Islet precursor cell (in vitro differentiated cells): ENCODE measurements at regions not wholly inside any gene's neighbourhood (a gene's known extent, or its start where the extent isn't known, plus 50 kb on each side); places are given as distances from the start of the nearest gene placed in this dataset.

ENCODE experiments used
- DNase-seq: peaks from one replicate; pipeline ENCODE4 v3.0.0-alpha.2; 2018

- no peak for DNase-seq
Measured at GRCh38 chr18:78087338-78087737, 837.7 kb downstream of the GALR1 start.

DNA sequence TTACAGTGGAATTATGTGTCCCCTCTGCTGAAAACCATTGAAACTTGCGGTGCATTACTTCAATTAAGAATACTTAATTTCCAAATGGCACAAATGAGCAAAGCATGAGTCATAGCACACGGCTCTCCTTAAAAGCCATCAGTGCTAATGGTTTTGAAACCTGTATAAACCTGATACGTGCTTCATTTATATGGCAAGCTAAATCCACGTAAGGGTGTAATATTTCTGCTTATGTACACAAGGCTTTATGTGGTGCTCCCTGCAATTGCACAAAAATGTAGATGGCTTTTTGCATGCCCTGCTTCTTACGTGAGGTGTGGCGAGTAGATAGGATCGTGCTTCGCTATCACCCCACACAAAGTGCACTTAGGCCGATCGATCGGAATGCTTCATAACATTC, 840.9 kb downstream of the GALR1 start:
- DNase-seq = no peak

GRCh38 chr18:78092901-78093300, 843.3 kb downstream of the GALR1 start:
- no peak for DNase-seq

DNA sequence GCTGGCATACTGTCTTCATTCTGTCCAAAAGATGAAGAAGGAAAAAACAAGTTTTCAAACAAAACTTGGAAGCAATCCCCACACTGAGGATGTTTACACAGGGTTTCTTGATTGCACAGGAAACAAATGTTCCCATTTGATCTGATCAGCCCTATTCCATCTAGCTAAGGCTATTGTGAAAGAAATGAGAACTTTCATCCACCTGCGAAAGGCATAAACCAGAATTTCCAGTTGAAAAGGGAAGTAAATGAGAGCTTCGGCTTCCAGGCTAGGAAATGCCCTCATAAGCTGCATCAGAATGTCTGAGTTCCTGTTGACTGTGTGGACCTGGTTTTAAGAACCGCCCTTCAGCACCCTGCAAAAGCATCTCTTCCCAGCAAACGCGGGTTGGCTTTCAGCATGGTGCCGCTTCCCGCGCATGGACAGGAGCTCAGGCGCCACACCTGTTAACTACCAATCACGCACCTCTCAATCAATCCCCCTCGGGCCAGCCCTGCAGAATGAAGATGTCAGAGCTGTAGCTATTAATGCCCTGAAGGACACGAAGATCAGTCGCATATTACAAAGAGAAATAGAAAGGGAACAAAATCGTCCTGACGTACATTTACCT, 850.4 kb downstream of the GALR1 start:
- DNase-seq = no peak

- DNase-seq = no peak
Measured at GRCh38 chr18:78101091-78101490, 851.4 kb downstream of the GALR1 start.

GRCh38 chr18:78102135-78102534, 852.5 kb downstream of the GALR1 start:
- DNase-seq = no peak

DNA sequence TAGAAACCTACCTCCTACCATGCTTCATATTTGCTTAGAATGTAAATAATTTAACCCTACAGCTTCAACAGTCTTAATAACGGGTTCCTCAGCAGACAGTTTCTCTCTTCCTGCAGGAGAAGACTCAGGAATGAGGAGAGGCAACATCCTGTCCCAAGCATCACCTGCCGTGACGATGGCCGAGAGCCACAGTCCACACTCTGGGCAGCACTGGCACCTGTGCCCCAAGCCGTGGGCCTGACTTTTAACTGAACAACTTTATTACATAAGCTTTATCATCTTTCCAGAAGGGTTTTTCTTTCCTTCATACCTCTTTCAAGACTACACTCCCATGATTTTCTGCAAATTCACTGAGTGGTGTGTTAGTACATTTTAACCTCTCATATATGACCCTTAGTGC, 856.0 kb downstream of the GALR1 start:
- DNase-seq = peak; percentile 7

GRCh38 chr18:78106946-78107345, 857.3 kb downstream of the GALR1 start:
- peak; percentile 31 for DNase-seq

DNA sequence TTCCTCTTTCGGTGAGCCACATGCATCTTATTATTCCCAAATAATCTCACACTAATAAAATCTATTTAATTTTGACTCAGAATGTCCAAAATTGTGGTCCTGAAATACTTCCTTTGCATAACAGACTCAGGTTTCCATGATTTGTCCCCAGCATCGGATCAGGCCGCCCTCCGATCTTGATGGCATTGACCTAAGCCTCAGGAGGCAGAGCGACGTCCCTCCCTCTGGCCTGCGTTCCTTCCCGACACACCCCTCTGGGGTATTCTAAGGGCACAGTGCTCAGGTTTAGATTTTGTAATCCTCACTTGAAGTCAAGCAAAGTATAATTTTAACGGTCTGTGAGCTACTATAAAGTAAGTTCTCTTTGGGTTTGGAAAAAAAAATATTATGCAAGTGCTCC, 857.7 kb downstream of the GALR1 start:
- DNase-seq = peak; percentile 14

DNA sequence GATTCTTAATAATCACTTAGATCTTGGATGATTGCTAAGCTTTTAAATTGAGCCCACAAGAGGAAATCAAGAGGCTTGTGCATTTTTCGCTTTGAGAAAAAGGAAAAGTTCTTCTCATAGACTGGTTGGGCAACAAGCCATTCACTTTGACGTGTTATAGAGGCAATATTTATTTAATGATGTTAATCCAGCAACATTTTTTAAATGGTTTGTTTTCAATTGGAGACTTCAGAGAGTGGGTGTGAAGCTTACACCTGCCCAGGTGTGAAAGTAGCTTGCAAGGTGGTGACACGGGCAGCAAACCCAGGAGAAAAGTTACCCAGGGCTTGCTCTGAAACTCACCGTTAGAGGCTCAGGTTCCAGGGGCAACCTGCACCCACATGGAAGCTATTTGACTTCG, 858.9 kb downstream of the GALR1 start:
- DNase-seq = no peak

DNA sequence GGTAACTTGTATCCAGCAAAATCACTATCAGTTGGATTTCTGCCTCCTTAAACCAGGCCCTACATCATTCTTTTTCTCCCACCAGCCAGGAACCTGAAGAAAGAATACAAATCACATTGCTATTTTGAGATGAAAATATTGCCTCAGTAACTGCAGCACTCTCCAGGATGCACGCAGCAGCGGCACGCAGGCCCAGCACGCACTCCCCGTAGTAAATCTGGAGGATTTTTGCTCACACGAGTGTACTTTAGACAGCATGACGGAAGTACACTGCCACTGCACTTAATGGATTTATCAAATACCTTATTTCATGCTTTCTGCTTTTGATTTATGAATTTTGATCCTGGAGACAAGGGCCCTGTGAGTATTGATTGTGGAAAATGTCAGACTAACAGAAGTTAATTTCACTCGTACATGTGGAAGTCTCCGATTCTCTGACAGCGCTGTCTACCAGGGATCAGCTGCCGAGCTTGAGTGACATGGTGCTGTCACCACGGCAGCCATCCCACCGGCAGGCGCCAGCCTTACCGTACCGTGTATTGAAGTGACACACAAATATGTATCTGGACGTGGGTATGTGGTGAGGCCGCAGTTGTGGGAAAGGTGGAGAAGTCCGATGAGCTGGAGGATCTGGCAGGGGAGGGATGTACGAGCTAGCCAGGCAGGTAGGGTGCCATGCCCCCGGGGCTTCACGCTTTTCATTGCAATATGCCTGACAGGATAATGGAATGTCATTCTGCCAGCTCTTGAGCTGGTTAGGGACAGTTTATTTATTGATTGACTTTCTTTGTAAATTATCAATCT, 863.7 kb downstream of the GALR1 start:
- DNase-seq = peak; percentile 38

DNA sequence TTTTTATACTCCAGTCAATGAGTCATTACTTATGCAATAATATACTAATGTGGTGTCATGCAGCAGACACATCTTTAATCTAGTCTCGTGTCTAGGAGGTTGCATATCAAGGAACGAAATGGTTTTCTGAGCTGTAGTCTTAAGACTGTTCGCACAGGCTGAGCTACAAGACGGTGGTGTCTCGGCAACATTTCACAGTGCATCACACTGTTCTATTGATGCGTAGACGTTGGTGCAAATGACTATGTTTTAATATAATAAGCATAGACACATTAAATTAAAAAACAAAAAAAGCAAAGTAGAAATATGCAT, 864.2 kb downstream of the GALR1 start:
- DNase-seq = no peak

- DNase-seq = no peak
Measured at GRCh38 chr18:78115896-78116561, 863.6 kb upstream of the SALL3 start.

DNA sequence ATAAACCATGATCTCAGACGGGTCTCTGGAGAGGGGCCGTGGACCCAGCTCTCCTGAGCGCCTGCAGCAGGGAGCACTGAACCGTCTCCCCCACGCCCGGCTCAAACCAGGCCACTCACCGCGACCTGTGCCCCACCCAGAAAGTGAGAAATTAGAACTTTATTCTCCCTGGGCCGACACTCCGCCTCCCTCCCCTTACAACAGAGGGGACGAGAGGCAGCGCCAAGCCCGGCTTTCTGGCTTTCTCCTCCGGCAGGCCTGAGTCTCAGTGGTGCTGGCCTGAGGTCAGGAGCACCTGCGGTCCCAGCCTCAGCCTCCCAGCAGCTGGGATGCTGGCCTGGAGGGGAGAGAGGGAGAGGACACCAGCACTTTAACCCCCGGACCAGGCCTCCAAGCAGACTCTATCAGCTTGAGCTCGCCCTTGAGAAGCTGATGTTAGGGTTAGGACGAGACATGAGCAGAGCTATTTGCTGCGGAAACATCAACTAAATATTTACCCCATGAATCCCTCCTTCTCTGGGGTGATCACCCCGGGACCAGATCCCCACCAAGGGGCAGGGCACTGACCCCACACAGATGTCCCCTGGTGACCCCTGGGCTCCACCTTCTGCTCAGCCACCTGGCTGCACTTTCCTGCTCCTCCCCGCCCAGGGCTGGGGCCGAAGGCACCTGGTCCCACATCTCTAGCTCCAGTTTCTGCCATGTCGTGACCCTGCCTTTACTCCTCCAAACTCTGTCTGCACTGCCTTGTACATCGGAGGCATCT, 856.3 kb upstream of the SALL3 start:
- DNase-seq = no peak

DNA sequence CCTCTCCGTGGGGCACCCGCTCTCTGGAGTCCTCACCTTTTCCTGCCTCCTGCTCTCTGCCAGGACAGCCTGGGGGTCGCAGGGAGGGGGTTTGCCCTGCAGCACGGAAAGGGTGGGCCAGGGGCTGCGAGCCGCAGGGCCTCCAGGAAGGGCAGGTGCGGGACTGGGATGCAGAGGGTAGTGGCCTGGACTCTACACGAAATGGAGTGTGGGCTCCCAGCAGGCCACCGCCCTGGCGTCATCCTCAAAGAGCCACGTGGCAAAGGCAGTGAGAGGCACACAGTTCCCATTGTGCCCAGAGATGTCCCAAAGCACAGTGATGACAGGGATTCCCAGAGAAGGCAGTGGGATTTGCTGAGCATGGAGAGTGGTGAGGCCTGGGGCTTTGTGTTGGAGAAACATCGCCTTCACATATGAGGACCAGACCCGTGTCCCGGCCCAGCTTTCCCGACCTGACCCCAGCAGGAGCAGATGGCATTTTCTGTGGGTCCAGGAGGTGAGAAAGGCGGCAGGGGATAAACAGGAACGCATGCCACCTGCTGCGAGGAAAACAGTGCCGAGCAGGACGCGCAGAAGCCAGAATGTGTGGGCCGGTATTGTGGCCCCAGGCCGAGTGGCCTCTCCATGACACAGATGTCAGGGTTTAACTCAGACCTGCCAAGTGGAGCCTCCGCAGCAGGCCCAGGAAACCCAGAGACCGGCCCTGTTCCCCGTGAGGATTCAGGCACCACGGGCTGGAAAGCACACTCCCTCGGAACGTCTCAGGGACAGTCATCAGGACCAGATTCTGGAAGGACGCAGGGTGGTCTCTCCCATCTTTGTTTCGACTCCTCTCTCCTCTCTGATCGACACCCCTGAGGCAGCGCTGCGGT, 855.5 kb upstream of the SALL3 start:
- no peak for DNase-seq

DNA sequence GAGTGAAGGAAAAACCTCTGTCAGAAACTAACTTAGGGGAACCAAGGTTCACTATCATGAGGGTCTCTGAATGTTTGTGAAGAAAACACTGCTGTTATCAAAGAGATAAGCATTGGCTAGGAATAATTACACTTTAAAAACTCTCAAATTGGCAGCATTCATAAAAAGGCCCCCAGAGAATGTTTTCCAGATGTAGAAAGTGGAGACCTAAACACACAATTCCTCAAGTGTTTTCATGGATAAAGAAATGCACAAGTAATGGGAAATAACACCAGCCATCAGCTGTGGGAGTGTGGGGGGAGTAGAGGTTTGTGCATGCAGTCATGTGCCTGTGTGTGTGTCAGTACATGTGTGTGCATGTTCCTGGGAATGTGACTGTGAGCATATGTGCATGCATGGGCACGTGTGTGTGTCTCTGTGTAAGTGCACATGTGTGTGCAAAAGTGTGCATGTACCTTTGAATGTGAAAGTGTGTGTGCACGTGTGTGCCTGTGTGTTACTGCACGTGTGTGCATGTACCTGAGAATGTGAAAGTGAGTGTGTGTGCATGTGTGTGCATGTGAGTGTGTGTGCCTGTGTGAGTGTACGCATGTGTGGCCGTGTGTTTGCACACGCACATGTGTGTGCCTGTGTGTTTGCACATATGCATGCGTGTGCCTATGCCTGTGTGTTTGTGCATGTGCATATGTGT, 854.3 kb upstream of the SALL3 start:
- no peak for DNase-seq

DNA sequence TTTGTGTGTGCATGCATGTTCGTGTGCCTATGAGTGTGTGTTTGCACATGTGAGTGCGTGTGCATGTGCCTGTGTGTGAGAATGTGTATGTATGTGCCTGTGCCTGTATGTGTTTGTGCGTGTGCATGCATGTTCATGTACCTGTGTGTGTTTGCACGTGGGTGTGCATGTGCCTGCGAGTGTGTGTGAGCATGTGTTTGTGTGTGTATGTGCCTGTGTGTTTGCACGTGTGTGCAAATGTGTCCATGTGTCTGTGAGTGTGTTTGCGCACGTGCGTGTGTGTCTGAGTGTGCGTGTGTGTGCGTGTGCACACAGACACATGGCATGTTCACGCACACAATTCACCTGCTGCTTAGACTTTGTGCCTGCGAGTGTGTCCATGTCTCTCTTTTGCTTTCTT, 853.5 kb upstream of the SALL3 start:
- no peak for DNase-seq

DNA sequence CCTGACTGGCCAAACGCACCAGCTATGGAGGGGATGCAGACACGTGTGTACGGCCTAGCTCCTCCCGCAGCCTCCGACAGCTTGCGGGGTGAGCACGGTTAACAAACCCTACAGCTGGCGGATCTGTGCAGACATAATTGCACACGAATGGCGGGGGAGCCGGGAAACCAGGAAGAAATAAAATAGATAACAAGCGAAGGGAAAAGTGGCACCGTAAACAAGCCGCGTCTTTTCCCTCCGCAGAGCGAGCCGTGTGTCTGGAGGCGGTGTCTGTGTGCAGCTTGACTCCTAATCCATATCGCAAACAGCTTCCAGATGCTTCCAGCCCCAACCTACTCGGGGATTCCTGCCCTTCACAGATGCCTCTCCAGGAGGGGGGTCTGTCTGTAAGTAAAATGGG, 853.1 kb upstream of the SALL3 start:
- DNase-seq = no peak

- DNase-seq = no peak
Measured at GRCh38 chr18:78127041-78127440, 852.6 kb upstream of the SALL3 start.

GRCh38 chr18:78128004-78128403, 851.6 kb upstream of the SALL3 start:
- DNase-seq = no peak

GRCh38 chr18:78129260-78129659, 850.4 kb upstream of the SALL3 start:
- no peak for DNase-seq
